Astrocyte (in vitro differentiated cells and primary cell): ENCODE measurements at regions not wholly inside any gene's neighbourhood (a gene's known extent, or its start where the extent isn't known, plus 50 kb on each side); places are given as distances from the start of the nearest gene placed in this dataset.

Experiments used
- DNase-seq: peaks from one replicate; pipeline ENCODE4 v3.0.0-alpha.2; 2010; ENCODE audit warnings: low read depth
- FAIRE-seq: peaks from 2 replicates; lab custom pipeline; 2011; peaks lifted over from hg19 to GRCh38; lab: Jason Lieb, UNC
- H2AFZ ChIP-seq: 2 replicates; pipeline ENCODE4 v1.6.0; 2012; ENCODE audit warnings: low read depth, low read length, inconsistent platforms
- H3K27ac ChIP-seq: 2 replicates; pipeline ENCODE4 v1.5.1; 2011; ENCODE audit warnings: low read depth, low read length, inconsistent platforms
- H3K27me3 ChIP-seq: 2 replicates; pipeline ENCODE4 v1.6.0; 2011; ENCODE audit warnings: low read length, inconsistent platforms; ENCODE audit not compliant: insufficient read depth
- H3K36me3 ChIP-seq: 2 replicates; pipeline ENCODE4 v1.5.1; 2011; ENCODE audit warnings: low read length, inconsistent platforms; ENCODE audit not compliant: insufficient read depth
- H3K4me1 ChIP-seq: 2 replicates; pipeline ENCODE4 v1.5.1; 2011; ENCODE audit warnings: low read length, inconsistent platforms; ENCODE audit not compliant: insufficient read depth
- H3K4me2 ChIP-seq: 2 replicates; pipeline ENCODE4 v1.6.0; 2012; ENCODE audit warnings: low read length, inconsistent platforms
- H3K4me3 ChIP-seq: 2 replicates; pipeline ENCODE4 v1.5.1; 2011; ENCODE audit warnings: low read depth, mild to moderate bottlenecking, low read length, inconsistent platforms; ENCODE audit not compliant: insufficient read depth
- H3K79me2 ChIP-seq: 2 replicates; pipeline ENCODE4 v1.6.0; 2012; ENCODE audit warnings: mild to moderate bottlenecking, low read length, inconsistent platforms; ENCODE audit not compliant: insufficient read depth
- H3K9ac ChIP-seq: 2 replicates; pipeline ENCODE4 v1.6.0; 2012; ENCODE audit warnings: mild to moderate bottlenecking, low read length, inconsistent platforms
- H3K9me3 ChIP-seq: 2 replicates; pipeline ENCODE4 v1.5.1; 2012; ENCODE audit warnings: low read depth, mild to moderate bottlenecking, low read length, inconsistent platforms; ENCODE audit not compliant: insufficient read depth
- H4K20me1 ChIP-seq: 2 replicates; pipeline ENCODE4 v1.6.0; 2012; ENCODE audit warnings: low read length, inconsistent platforms; ENCODE audit not compliant: insufficient read depth
- H3K27ac Mint-ChIP-seq: one replicate; pipeline ENCODE4 v1.8.0; 2021; ENCODE audit warnings: mild to moderate bottlenecking, mixed read lengths; ENCODE audit not compliant: unreplicated experiment
- H3K27me3 Mint-ChIP-seq: one replicate; pipeline ENCODE4 v1.8.0; 2021; ENCODE audit warnings: low read depth, mixed read lengths; ENCODE audit not compliant: unreplicated experiment
- H3K36me3 Mint-ChIP-seq: one replicate; pipeline ENCODE4 v1.8.0; 2021; ENCODE audit warnings: low read depth, mixed read lengths; ENCODE audit not compliant: unreplicated experiment
- H3K4me1 Mint-ChIP-seq: one replicate; pipeline ENCODE4 v1.8.0; 2021; ENCODE audit warnings: low read depth, mixed read lengths; ENCODE audit not compliant: unreplicated experiment
- H3K4me3 Mint-ChIP-seq: one replicate; pipeline ENCODE4 v1.8.0; 2021; ENCODE audit warnings: mild to moderate bottlenecking, moderate library complexity, mixed read lengths; ENCODE audit not compliant: unreplicated experiment
- H3K9me3 Mint-ChIP-seq: one replicate; pipeline ENCODE4 v1.8.0; 2021; ENCODE audit warnings: mild to moderate bottlenecking, mixed read lengths; ENCODE audit not compliant: unreplicated experiment
- CTCF ChIP-seq: IDR thresholded peaks from 2 replicates; pipeline ENCODE4 v1.5.1; 2011; ENCODE audit warnings: low read depth, mild to moderate bottlenecking, inconsistent platforms, low read length, moderate library complexity; ENCODE audit not compliant: insufficient read depth
- EZH2 ChIP-seq: IDR thresholded peaks from 2 replicates; pipeline ENCODE4 v1.6.1; 2012; ENCODE audit warnings: mild to moderate bottlenecking, low read length, inconsistent platforms; ENCODE audit not compliant: insufficient read depth

GRCh38 chr1:91124290-91124985, 102.6 kb upstream of the ZNF644 start:
- DNase-seq, result no peak
- no peaks in the 10 kb centered on the region for H3K36me3 ChIP-seq
- no peak for FAIRE-seq
- peaks cover 7% of the 10 kb centered on the region for H3K4me1 Mint-ChIP-seq
- H3K27me3 Mint-ChIP-seq, result no peaks in the 10 kb centered on the region
- no peak overlapping the region for H3K4me3 ChIP-seq
- no peak overlapping the region for H3K27ac ChIP-seq
- H3K9me3 ChIP-seq, result no peaks in the 10 kb centered on the region
- no peak overlapping the region for H3K9ac ChIP-seq
- H3K27ac Mint-ChIP-seq, result no peak overlapping the region
- H3K79me2 ChIP-seq, result no peaks in the 10 kb centered on the region
- no peak overlapping the region for H3K4me2 ChIP-seq
- no peaks in the 10 kb centered on the region for H3K9me3 Mint-ChIP-seq
- no peaks in the 10 kb centered on the region for H4K20me1 ChIP-seq
- H3K4me3 Mint-ChIP-seq, result no peak overlapping the region
- no peak overlapping the region for H2AFZ ChIP-seq
- H3K36me3 Mint-ChIP-seq, result no peaks in the 10 kb centered on the region
- no peaks in the 10 kb centered on the region for H3K27me3 ChIP-seq
- H3K4me1 ChIP-seq, result no peaks in the 10 kb centered on the region
- TF ChIP-seq EZH2, result no peak
- no peak for TF ChIP-seq CTCF

GRCh38 chr1:91123773-91124172, 101.9 kb upstream of the ZNF644 start:
- Histone ChIP-seq H3K9me3 (no peaks in the 10 kb centered on the region), H3K27ac (no peak overlapping the region), H3K4me1 (no peaks in the 10 kb centered on the region), H3K36me3 (no peaks in the 10 kb centered on the region), H2AFZ (no peak overlapping the region), H3K27me3 (no peaks in the 10 kb centered on the region), H3K9ac (no peak overlapping the region), H3K4me3 (no peak overlapping the region), H4K20me1 (no peaks in the 10 kb centered on the region), H3K4me2 (no peak overlapping the region), H3K79me2 (no peaks in the 10 kb centered on the region)
- no peak overlapping the region for H3K27ac Mint-ChIP-seq
- H3K36me3 Mint-ChIP-seq, result no peaks in the 10 kb centered on the region
- no peaks in the 10 kb centered on the region for H3K27me3 Mint-ChIP-seq
- TF ChIP-seq CTCF (no peak), EZH2 (no peak)
- H3K4me3 Mint-ChIP-seq, result no peak overlapping the region
- FAIRE-seq (no peak), DNase-seq (no peak)
- no peaks in the 10 kb centered on the region for H3K9me3 Mint-ChIP-seq
- peaks cover 7% of the 10 kb centered on the region for H3K4me1 Mint-ChIP-seq

- H3K9ac ChIP-seq, result no peak overlapping the region
- H3K9me3 Mint-ChIP-seq, result no peaks in the 10 kb centered on the region
- H3K4me3 ChIP-seq, result no peak overlapping the region
- FAIRE-seq, result no peak
- H3K27ac Mint-ChIP-seq, result no peak overlapping the region
- H3K36me3 Mint-ChIP-seq, result no peaks in the 10 kb centered on the region
- H3K4me1 ChIP-seq, result no peaks in the 10 kb centered on the region
- H3K36me3 ChIP-seq, result no peaks in the 10 kb centered on the region
- no peaks in the 10 kb centered on the region for H3K9me3 ChIP-seq
- DNase-seq, result no peak
- no peaks in the 10 kb centered on the region for H4K20me1 ChIP-seq
- no peaks in the 10 kb centered on the region for H3K27me3 Mint-ChIP-seq
- no peak overlapping the region for H3K4me2 ChIP-seq
- H3K27me3 ChIP-seq, result no peaks in the 10 kb centered on the region
- no peak overlapping the region for H3K27ac ChIP-seq
- no peak for TF ChIP-seq EZH2
- no peak for TF ChIP-seq CTCF
- H3K4me1 Mint-ChIP-seq, result peaks cover 7% of the 10 kb centered on the region
- H3K79me2 ChIP-seq, result no peaks in the 10 kb centered on the region
- no peak overlapping the region for H2AFZ ChIP-seq
- no peak overlapping the region for H3K4me3 Mint-ChIP-seq
Observed at GRCh38 chr1:91123319-91123718, 101.5 kb upstream of the ZNF644 start.
